IMR-90 (cell line): ENCODE measurements at regions not wholly inside any gene's neighbourhood (a gene's known extent, or its start where the extent isn't known, plus 50 kb on each side); places are given as distances from the start of the nearest gene placed in this dataset.

Experiments
- ATAC-seq: fragments of 200-7000 bp; cut with Tn5 transposase; 2 replicates; pipeline ENCODE4 v1.9.1; 2020; ENCODE audit warnings: low read depth, mild to moderate bottlenecking, moderate library complexity
- BruUV-seq: library from RNA; stranded (reverse); fragments of 400-500 nt; replicated peaks from 2 replicates; lab custom pipeline; 2021; lab: Mats Ljungman, UMichigan
- CTCF ChIA-PET: fragments of 300-600 bp; formaldehyde crosslinking; extraction: SDS; loops from one replicate; lab custom pipeline; 2021; ENCODE audit warnings: antibody characterized with exemption; lab: Yijun Ruan, JAX
- POLR2A ChIA-PET: fragments of 300-600 bp; sonication (Branson Sonifier 250); formaldehyde crosslinking; loops from one replicate; lab custom pipeline; 2022; ENCODE audit warnings: antibody characterized with exemption; ENCODE audit not compliant: unreplicated experiment; lab: Charles Lee
- DNase-seq: peaks from one replicate; pipeline ENCODE4 v3.0.0; 2013
- H2AFZ ChIP-seq: replicated peaks from 2 replicates; pipeline ENCODE3; 2013; ENCODE audit warnings: low read length, mild to moderate bottlenecking; ENCODE audit not compliant: poor library complexity
- H2AK5ac ChIP-seq: 2 replicates; pipeline ENCODE4 v1.6.1; 2013; ENCODE audit warnings: low read depth, low read length, inconsistent platforms
- H2AK9ac ChIP-seq: replicated peaks from 2 replicates; pipeline ENCODE3; 2013; ENCODE audit warnings: mild to moderate bottlenecking, low read depth, low read length, moderate library complexity; ENCODE audit not compliant: poor library complexity
- H2BK120ac ChIP-seq: 2 replicates; pipeline ENCODE4 v1.6.1; 2013; ENCODE audit warnings: low read depth, low read length, inconsistent platforms
- H2BK15ac ChIP-seq: 3 replicates; pipeline ENCODE4 v1.6.1; 2013; ENCODE audit warnings: low read depth, low read length, inconsistent platforms
- H2BK20ac ChIP-seq: 2 replicates; pipeline ENCODE4 v1.6.1; 2013; ENCODE audit warnings: low read depth, mild to moderate bottlenecking, inconsistent platforms, low read length, moderate library complexity
- H2BK5ac ChIP-seq: 2 replicates; pipeline ENCODE4 v1.6.1; 2013; ENCODE audit warnings: mild to moderate bottlenecking, low read depth, low read length, inconsistent platforms; ENCODE audit not compliant: poor library complexity, severe bottlenecking
- H3K14ac ChIP-seq: replicated peaks from 2 replicates; pipeline ENCODE4 v1.6.1; 2013; ENCODE audit warnings: low read depth, low read length, inconsistent platforms
- H3K18ac ChIP-seq: 2 replicates; pipeline ENCODE4 v1.6.1; 2013; ENCODE audit warnings: low read depth, low read length, control low read depth
- H3K23ac ChIP-seq: 2 replicates; pipeline ENCODE4 v1.6.1; 2013; ENCODE audit warnings: low read depth, low read length, inconsistent platforms
- H3K27ac ChIP-seq: 2 replicates; pipeline ENCODE4 v1.5.1; 2013; ENCODE audit warnings: mild to moderate bottlenecking, control low read depth, low read length; ENCODE audit not compliant: insufficient read depth
- H3K27me3 ChIP-seq: 2 replicates; pipeline ENCODE4 v1.6.1; 2013; ENCODE audit warnings: low read length; ENCODE audit not compliant: control insufficient read depth, insufficient read depth
- H3K36me3 ChIP-seq: 2 replicates; pipeline ENCODE4 v1.6.1; 2013; ENCODE audit warnings: low read length, mixed read lengths; ENCODE audit not compliant: control insufficient read depth, insufficient read depth
- H3K4ac ChIP-seq: 2 replicates; pipeline ENCODE4 v1.6.1; 2013; ENCODE audit warnings: low read depth, low read length, inconsistent platforms
- H3K4me1 ChIP-seq: 2 replicates; pipeline ENCODE4 v1.6.1; 2013; ENCODE audit warnings: low read length, mixed read lengths; ENCODE audit not compliant: control insufficient read depth, insufficient read depth
- H3K4me2 ChIP-seq: 2 replicates; pipeline ENCODE4 v1.6.1; 2013; ENCODE audit warnings: low read depth, mild to moderate bottlenecking, control low read depth, low read length, moderate library complexity
- H3K4me3 ChIP-seq: 2 replicates; pipeline ENCODE4 v1.5.1; 2013; ENCODE audit warnings: low read depth, mild to moderate bottlenecking, control low read depth, low read length, moderate library complexity; ENCODE audit not compliant: insufficient read depth
- H3K56ac ChIP-seq: 2 replicates; pipeline ENCODE4 v1.6.1; 2013; ENCODE audit warnings: low read length, inconsistent platforms; ENCODE audit not compliant: insufficient read depth; ENCODE audit errors: extremely low read depth
- H3K79me1 ChIP-seq, 2 experiments: 2 replicates each; pipeline ENCODE4 v1.6.1; 2013; ENCODE audit warnings: low read length in 2 of 2, inconsistent platforms in 1 of 2, low read depth in 1 of 2
- H3K9ac ChIP-seq: 2 replicates; pipeline ENCODE4 v1.6.1; 2013; ENCODE audit warnings: low read depth, low read length, control low read depth
- H3K9me1 ChIP-seq: 2 replicates; pipeline ENCODE4 v1.6.1; 2013; ENCODE audit warnings: low read length, inconsistent platforms; ENCODE audit not compliant: insufficient read depth
- H3K9me3 ChIP-seq: 2 replicates; pipeline ENCODE4 v1.6.1; 2013; ENCODE audit warnings: low read length; ENCODE audit not compliant: control insufficient read depth, insufficient read depth
- H4K20me1 ChIP-seq: 2 replicates; pipeline ENCODE4 v1.6.1; 2013; ENCODE audit warnings: low read length, inconsistent platforms; ENCODE audit not compliant: insufficient read depth
- H4K5ac ChIP-seq: 2 replicates; pipeline ENCODE4 v1.6.1; 2013; ENCODE audit warnings: mild to moderate bottlenecking, low read depth, low read length, control low read depth
- H4K8ac ChIP-seq, 2 experiments: 2 replicates each; pipeline ENCODE4 v1.6.1; 2013; ENCODE audit warnings: low read depth in 2 of 2, low read length in 2 of 2, control low read depth in 1 of 2, inconsistent platforms in 1 of 2
- H4K91ac ChIP-seq: 2 replicates; pipeline ENCODE4 v1.6.1; 2013; ENCODE audit warnings: low read depth, low read length, inconsistent platforms; ENCODE audit not compliant: insufficient read depth
- BHLHE40 ChIP-seq: fragments of 150-350 bp; IDR thresholded peaks from 2 replicates; pipeline ENCODE4 v1.6.1; 2016; ENCODE audit warnings: mild to moderate bottlenecking, low read depth, low read length
- CEBPB ChIP-seq: IDR thresholded peaks from 2 replicates; pipeline ENCODE4 v1.6.1; 2012; ENCODE audit warnings: low read depth, low read length, improper control_type of control experiment
- CHD1 ChIP-seq: IDR thresholded peaks from 2 replicates; pipeline ENCODE4 v1.6.1; 2012; ENCODE audit warnings: low read depth, low read length, improper control_type of control experiment
- FOS ChIP-seq: fragments of 150-350 bp; IDR thresholded peaks from 2 replicates; pipeline ENCODE4 v1.6.1; 2016; ENCODE audit warnings: low read depth, low read length
- MAFK ChIP-seq: IDR thresholded peaks from 2 replicates; pipeline ENCODE4 v1.6.1; 2012; ENCODE audit warnings: low read depth, low read length, improper control_type of control experiment
- MAZ ChIP-seq: IDR thresholded peaks from 2 replicates; pipeline ENCODE4 v1.6.1; 2012; ENCODE audit warnings: low read depth, mild to moderate bottlenecking, low read length, improper control_type of control experiment, moderate library complexity, borderline replicate concordance
- MXI1 ChIP-seq: IDR thresholded peaks from 2 replicates; pipeline ENCODE4 v1.6.1; 2012; ENCODE audit warnings: low read depth, mild to moderate bottlenecking, low read length, moderate library complexity, borderline replicate concordance
- NFE2L2 ChIP-seq: fragments of 150-350 bp; IDR thresholded peaks from 2 replicates; pipeline ENCODE4 v1.6.1; 2016; ENCODE audit warnings: low read depth, mild to moderate bottlenecking, low read length
- POLR2A ChIP-seq: IDR thresholded peaks from 2 replicates; pipeline ENCODE4 v1.6.1; 2012; ENCODE audit warnings: mild to moderate bottlenecking, low read depth, low read length
- RAD21 ChIP-seq: IDR thresholded peaks from 2 replicates; pipeline ENCODE4 v1.6.1; 2012; ENCODE audit warnings: low read length, improper control_type of control experiment
- RCOR1 ChIP-seq: IDR thresholded peaks from 2 replicates; pipeline ENCODE4 v1.6.1; 2012; ENCODE audit warnings: mild to moderate bottlenecking, low read length, improper control_type of control experiment; ENCODE audit not compliant: insufficient replicate concordance
- RFX5 ChIP-seq: IDR thresholded peaks from 2 replicates; pipeline ENCODE4 v1.8.0; 2012; ENCODE audit warnings: low read depth, mild to moderate bottlenecking, low read length, moderate library complexity
- SMC3 ChIP-seq: fragments of 150-350 bp; IDR thresholded peaks from 2 replicates; pipeline ENCODE4 v1.6.1; 2016; ENCODE audit warnings: low read depth, mild to moderate bottlenecking, antibody characterized with exemption, low read length, moderate library complexity
- USF2 ChIP-seq: fragments of 150-350 bp; IDR thresholded peaks from 2 replicates; pipeline ENCODE4 v1.6.1; 2017; ENCODE audit warnings: mild to moderate bottlenecking, antibody characterized with exemption, low read length, low read depth
- WGBS, 2 experiments: methylation state at CpG; one replicate each; pipeline versions ENCODE4 v1.1.5 to v1.1.7; 2013; ENCODE audit warnings: missing lambda C conversion rate in 2 of 2; ENCODE audit not compliant: insufficient read length in 1 of 2; ENCODE audit errors: extremely low coverage in 2 of 2; 5-methylcytosine and 5-hydroxymethylcytosine counted together
- dilution Hi-C: fragments of 300-500 bp; cut with HindIII; formaldehyde crosslinking; loops from one replicate; pipeline ENCODE4 v1.14.3; 2018; ENCODE audit warnings: low sequenced_read_pairs; ENCODE audit not compliant: unreplicated experiment
- in situ Hi-C: fragments of 300-500 bp; cut with MboI; formaldehyde crosslinking; loops from 3 replicates; pipeline ENCODE4 v1.14.3; 2019; ENCODE audit warnings: low sequenced_read_pairs, inconsistent platforms, mixed read lengths
- intact Hi-C: fragments of 100-400 bp; cut with micrococcal nuclease; formaldehyde crosslinking; loops from 2 replicates; pipeline ENCODE4 v1.10.0; 2022
- TF ChIP-seq, protein P1 (sequence below): conservative IDR thresholded peaks from 2 replicates; pipeline ENCODE4 v1.5.1; 2012; ENCODE audit warnings: mild to moderate bottlenecking, low read depth, low read length, improper control_type of control experiment
- TF ChIP-seq, protein P2 (sequence below): fragments of 150-350 bp; IDR thresholded peaks from 2 replicates; pipeline ENCODE4 v1.6.1; 2016; ENCODE audit warnings: low read depth, mild to moderate bottlenecking, low read length, moderate library complexity, borderline replicate concordance

- in situ Hi-C loops, result no loop called here
- ChIA-PET CTCF (interaction anchor here (0.5 kb wide), 1 partner anchor 201 kb away, joined by 4 read pairs; no protein-coding TSS in a partner anchor), POLR2A (no interaction called here)
- intact Hi-C loops, result no loop called here
- Histone ChIP-seq H4K91ac (no peak overlapping the region), H3K56ac (no peak overlapping the region), H3K4me1 (no peaks in the 10 kb centered on the region), H3K23ac (no peak overlapping the region), H3K14ac (no peak overlapping the region), H3K27me3 (peaks cover under 1% of the 10 kb centered on the region), H3K9ac (no peak overlapping the region), H3K4me3 (no peak overlapping the region), H4K8ac (no peak overlapping the region), H2BK15ac (no peak overlapping the region), H3K79me1 (no peaks in the 10 kb centered on the region), H2BK5ac (no peak overlapping the region), H2AK9ac (no peak overlapping the region), H2AK5ac (no peak overlapping the region), H2BK20ac (no peak overlapping the region), H3K4me2 (no peak overlapping the region), H2AFZ (no peak overlapping the region), H4K20me1 (no peaks in the 10 kb centered on the region), H4K5ac (no peak overlapping the region), H2BK120ac (no peak overlapping the region), H3K18ac (no peak overlapping the region), H3K36me3 (no peaks in the 10 kb centered on the region), H3K4ac (no peak overlapping the region), H3K9me3 (peaks cover 3% of the 10 kb centered on the region; the same call in 1 of the 2 replicates), H3K9me1 (0 out of 2 replicates have a peak, but pooled peaks cover 4% of the 10 kb centered on the region), H3K27ac (no peak overlapping the region)
- no peak for ATAC-seq
- no peak for TF ChIP-seq NFE2L2
- no peak for TF ChIP-seq CEBPB
- TF ChIP-seq, protein P1, sequence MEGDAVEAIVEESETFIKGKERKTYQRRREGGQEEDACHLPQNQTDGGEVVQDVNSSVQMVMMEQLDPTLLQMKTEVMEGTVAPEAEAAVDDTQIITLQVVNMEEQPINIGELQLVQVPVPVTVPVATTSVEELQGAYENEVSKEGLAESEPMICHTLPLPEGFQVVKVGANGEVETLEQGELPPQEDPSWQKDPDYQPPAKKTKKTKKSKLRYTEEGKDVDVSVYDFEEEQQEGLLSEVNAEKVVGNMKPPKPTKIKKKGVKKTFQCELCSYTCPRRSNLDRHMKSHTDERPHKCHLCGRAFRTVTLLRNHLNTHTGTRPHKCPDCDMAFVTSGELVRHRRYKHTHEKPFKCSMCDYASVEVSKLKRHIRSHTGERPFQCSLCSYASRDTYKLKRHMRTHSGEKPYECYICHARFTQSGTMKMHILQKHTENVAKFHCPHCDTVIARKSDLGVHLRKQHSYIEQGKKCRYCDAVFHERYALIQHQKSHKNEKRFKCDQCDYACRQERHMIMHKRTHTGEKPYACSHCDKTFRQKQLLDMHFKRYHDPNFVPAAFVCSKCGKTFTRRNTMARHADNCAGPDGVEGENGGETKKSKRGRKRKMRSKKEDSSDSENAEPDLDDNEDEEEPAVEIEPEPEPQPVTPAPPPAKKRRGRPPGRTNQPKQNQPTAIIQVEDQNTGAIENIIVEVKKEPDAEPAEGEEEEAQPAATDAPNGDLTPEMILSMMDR, result no peak
- TF ChIP-seq RAD21, result no peak
- TF ChIP-seq, protein P2, sequence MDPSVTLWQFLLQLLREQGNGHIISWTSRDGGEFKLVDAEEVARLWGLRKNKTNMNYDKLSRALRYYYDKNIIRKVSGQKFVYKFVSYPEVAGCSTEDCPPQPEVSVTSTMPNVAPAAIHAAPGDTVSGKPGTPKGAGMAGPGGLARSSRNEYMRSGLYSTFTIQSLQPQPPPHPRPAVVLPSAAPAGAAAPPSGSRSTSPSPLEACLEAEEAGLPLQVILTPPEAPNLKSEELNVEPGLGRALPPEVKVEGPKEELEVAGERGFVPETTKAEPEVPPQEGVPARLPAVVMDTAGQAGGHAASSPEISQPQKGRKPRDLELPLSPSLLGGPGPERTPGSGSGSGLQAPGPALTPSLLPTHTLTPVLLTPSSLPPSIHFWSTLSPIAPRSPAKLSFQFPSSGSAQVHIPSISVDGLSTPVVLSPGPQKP, result no peak
- TF ChIP-seq POLR2A, result no peak
- TF ChIP-seq USF2, result no peak
- no peak for TF ChIP-seq RCOR1
- TF ChIP-seq FOS, result no peak
- no peak for TF ChIP-seq MXI1
- TF ChIP-seq MAFK, result no peak
- no peak for TF ChIP-seq SMC3
- TF ChIP-seq CHD1, result no peak
- TF ChIP-seq RFX5, result no peak
- TF ChIP-seq BHLHE40, result no peak
- no peak for TF ChIP-seq MAZ
- no peak for DNase-seq
- no CpG with 5 or more reads among the region's 3 CpGs for WGBS, 2 experiments
- no TSS peak for BruUV-seq
- dilution Hi-C loops, result no loop called here
Measured at GRCh38 chr6:1197309-1197708, 114.6 kb upstream of the FOXQ1 start.
